ENCODE measurements at regions not wholly inside any gene's neighbourhood (a gene's known extent, or its start where the extent isn't known, plus 50 kb on each side); places are given as distances from the start of the nearest gene placed in this dataset.

- Histone ChIP-seq H3K4me1 (ENCODE audit: low read depth, poor library complexity, severe bottlenecking) (no peaks in the 10 kb centered on the region), H3K27me3 (ENCODE audit: insufficient read depth, low read depth) (no peaks in the 10 kb centered on the region), H3K79me2 (ENCODE audit: insufficient read depth, low read depth) (no peaks in the 10 kb centered on the region), H3K4me2 (no peak overlapping the region), H3K36me3 (ENCODE audit: insufficient read depth) (no peaks in the 10 kb centered on the region), H3K27ac (no peak overlapping the region), H2AFZ (ENCODE audit: low read depth) (no peak overlapping the region), H3K4me3 (IDR thresholded peaks at IDR 0.05; ENCODE audit: insufficient read depth, low read depth, low read length) (no peak overlapping the region), H4K20me1 (ENCODE audit: insufficient read depth) (no peaks in the 10 kb centered on the region), H3K9ac (no peak overlapping the region)
- TF ChIP-seq, protein P1, sequence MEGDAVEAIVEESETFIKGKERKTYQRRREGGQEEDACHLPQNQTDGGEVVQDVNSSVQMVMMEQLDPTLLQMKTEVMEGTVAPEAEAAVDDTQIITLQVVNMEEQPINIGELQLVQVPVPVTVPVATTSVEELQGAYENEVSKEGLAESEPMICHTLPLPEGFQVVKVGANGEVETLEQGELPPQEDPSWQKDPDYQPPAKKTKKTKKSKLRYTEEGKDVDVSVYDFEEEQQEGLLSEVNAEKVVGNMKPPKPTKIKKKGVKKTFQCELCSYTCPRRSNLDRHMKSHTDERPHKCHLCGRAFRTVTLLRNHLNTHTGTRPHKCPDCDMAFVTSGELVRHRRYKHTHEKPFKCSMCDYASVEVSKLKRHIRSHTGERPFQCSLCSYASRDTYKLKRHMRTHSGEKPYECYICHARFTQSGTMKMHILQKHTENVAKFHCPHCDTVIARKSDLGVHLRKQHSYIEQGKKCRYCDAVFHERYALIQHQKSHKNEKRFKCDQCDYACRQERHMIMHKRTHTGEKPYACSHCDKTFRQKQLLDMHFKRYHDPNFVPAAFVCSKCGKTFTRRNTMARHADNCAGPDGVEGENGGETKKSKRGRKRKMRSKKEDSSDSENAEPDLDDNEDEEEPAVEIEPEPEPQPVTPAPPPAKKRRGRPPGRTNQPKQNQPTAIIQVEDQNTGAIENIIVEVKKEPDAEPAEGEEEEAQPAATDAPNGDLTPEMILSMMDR (conservative IDR thresholded peaks at IDR 0.05; ENCODE audit: low read depth, low read length), result no peak
These were observed 260.7 kb upstream of the ECI2 start for GRCh38 chr6:4396044-4396443.

DNA sequence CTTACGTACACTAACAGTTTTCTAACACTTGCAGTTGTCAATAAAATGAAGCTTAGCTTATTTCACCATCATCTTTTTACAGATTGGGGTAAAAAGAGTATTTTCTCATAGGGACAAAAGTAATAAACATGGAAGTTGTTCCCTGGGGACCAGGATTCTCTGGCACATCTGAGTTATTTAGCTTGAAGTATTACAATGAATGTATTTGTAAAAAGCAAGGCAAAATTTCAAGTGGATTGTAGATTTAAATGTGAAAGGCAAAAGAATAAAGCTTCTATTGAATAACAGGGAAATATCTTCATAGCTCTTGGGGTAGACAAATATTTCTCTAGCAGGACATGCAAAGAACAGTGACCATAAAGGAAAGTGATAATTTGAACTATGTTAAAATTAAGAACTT, 260.0 kb upstream of the ECI2 start:
- Histone ChIP-seq H3K4me1 (ENCODE audit: low read depth, poor library complexity, severe bottlenecking) (no peaks in the 10 kb centered on the region), H2AFZ (ENCODE audit: low read depth) (no peak overlapping the region), H3K4me3 (IDR thresholded peaks at IDR 0.05; ENCODE audit: insufficient read depth, low read depth, low read length) (no peak overlapping the region), H3K36me3 (ENCODE audit: insufficient read depth) (no peaks in the 10 kb centered on the region), H3K27me3 (ENCODE audit: insufficient read depth, low read depth) (no peaks in the 10 kb centered on the region), H3K79me2 (ENCODE audit: insufficient read depth, low read depth) (no peaks in the 10 kb centered on the region), H4K20me1 (ENCODE audit: insufficient read depth) (no peaks in the 10 kb centered on the region), H3K4me2 (no peak overlapping the region), H3K9ac (no peak overlapping the region), H3K27ac (no peak overlapping the region)
- TF ChIP-seq, protein P1 (conservative IDR thresholded peaks at IDR 0.05; ENCODE audit: low read depth, low read length), result no peak

DNA sequence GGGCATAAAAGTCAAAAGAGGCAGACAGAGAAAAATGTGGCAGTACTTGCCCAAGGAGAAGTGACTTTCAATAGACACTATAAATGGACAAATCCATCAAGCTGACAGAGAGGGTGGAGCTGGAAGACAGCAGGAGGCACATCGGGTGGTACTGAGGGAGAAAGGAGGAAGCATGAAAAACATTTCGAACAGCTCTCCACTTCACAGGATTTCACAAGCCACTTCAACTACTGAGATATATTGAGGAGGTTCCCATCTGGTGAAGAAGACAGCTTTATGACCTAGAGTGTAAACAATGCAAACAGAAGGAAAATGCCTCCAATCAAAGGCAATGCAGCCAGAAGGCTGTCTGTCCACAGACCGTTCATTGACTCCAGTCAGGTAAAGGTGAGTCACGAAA, 259.4 kb upstream of the ECI2 start:
- Histone ChIP-seq H2AFZ (ENCODE audit: low read depth) (no peak overlapping the region), H3K4me2 (no peak overlapping the region), H3K4me1 (ENCODE audit: low read depth, poor library complexity, severe bottlenecking) (no peaks in the 10 kb centered on the region), H3K9ac (no peak overlapping the region), H3K27ac (no peak overlapping the region), H3K27me3 (ENCODE audit: insufficient read depth, low read depth) (no peaks in the 10 kb centered on the region), H3K4me3 (IDR thresholded peaks at IDR 0.05; ENCODE audit: insufficient read depth, low read depth, low read length) (no peak overlapping the region), H3K36me3 (ENCODE audit: insufficient read depth) (no peaks in the 10 kb centered on the region), H3K79me2 (ENCODE audit: insufficient read depth, low read depth) (no peaks in the 10 kb centered on the region), H4K20me1 (ENCODE audit: insufficient read depth) (no peaks in the 10 kb centered on the region)
- TF ChIP-seq, protein P1 (conservative IDR thresholded peaks at IDR 0.05; ENCODE audit: low read depth, low read length), result no peak

GRCh38 chr6:4388675-4389074, 253.3 kb upstream of the ECI2 start:
- Histone ChIP-seq H3K4me1 (ENCODE audit: low read depth, poor library complexity, severe bottlenecking) (no peaks in the 10 kb centered on the region), H2AFZ (ENCODE audit: low read depth) (no peak overlapping the region), H4K20me1 (ENCODE audit: insufficient read depth) (no peaks in the 10 kb centered on the region), H3K4me3 (IDR thresholded peaks at IDR 0.05; ENCODE audit: insufficient read depth, low read depth, low read length) (no peak overlapping the region), H3K9ac (no peak overlapping the region), H3K4me2 (no peak overlapping the region), H3K27me3 (ENCODE audit: insufficient read depth, low read depth) (no peaks in the 10 kb centered on the region), H3K27ac (no peak overlapping the region), H3K79me2 (ENCODE audit: insufficient read depth, low read depth) (no peaks in the 10 kb centered on the region), H3K36me3 (ENCODE audit: insufficient read depth) (no peaks in the 10 kb centered on the region)
- TF ChIP-seq, protein P1 (conservative IDR thresholded peaks at IDR 0.05; ENCODE audit: low read depth, low read length), result no peak

DNA sequence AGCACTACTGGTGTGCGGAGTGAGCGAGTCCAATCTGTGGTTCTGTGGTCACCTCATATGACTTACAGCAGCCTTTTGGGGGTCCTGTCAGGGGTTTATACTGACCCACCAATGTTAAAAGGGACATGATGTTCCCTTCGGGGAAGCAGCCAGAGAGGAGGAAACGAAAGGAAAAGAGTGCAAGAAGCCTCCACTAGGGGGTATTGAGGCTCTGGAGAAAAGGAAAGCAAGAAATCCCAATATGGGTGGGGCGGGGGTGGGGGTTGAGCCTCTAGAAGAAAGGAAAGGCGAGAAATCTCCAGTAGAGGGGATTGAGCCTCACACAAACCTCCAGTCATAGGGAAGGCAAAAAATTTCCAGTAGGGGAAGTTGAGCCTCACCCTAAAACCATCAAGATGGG, 249.3 kb upstream of the ECI2 start:
- Histone ChIP-seq H3K79me2 (ENCODE audit: insufficient read depth, low read depth) (no peaks in the 10 kb centered on the region), H3K9ac (no peak overlapping the region), H3K27me3 (ENCODE audit: insufficient read depth, low read depth) (no peaks in the 10 kb centered on the region), H2AFZ (ENCODE audit: low read depth) (no peak overlapping the region), H4K20me1 (ENCODE audit: insufficient read depth) (no peaks in the 10 kb centered on the region), H3K36me3 (ENCODE audit: insufficient read depth) (no peaks in the 10 kb centered on the region), H3K4me2 (no peak overlapping the region), H3K4me3 (IDR thresholded peaks at IDR 0.05; ENCODE audit: insufficient read depth, low read depth, low read length) (no peak overlapping the region), H3K4me1 (ENCODE audit: low read depth, poor library complexity, severe bottlenecking) (no peaks in the 10 kb centered on the region), H3K27ac (no peak overlapping the region)
- TF ChIP-seq, protein P1 (conservative IDR thresholded peaks at IDR 0.05; ENCODE audit: low read depth, low read length), result no peak

Measured in KMS-11 (cell line).